PC-9 (cell line): ENCODE measurements at regions not wholly inside any gene's neighbourhood (a gene's known extent, or its start where the extent isn't known, plus 50 kb on each side); places are given as distances from the start of the nearest gene placed in this dataset.
A peak's percentile ranks its signal among the peaks of the same experiment; 100 is the strongest.
"Not testable (repeated sequence)": the region's sequence is repeated elsewhere in the genome, so short reads cannot be mapped to it uniquely, and the experiment has no call there.

ENCODE experiments used
- BruUV-seq: library from RNA; stranded (reverse); fragments of 400-500 nt; replicated peaks from 2 replicates; lab custom pipeline; 2021; lab: Mats Ljungman, UMichigan
- CTCF ChIA-PET: fragments of 300-600 bp; sonication (Branson Sonifier 250); formaldehyde crosslinking; loops from one replicate; lab custom pipeline; 2022; ENCODE audit warnings: antibody characterized with exemption; lab: Charles Lee
- POLR2A ChIA-PET: fragments of 300-600 bp; sonication (Branson Sonifier 250); formaldehyde crosslinking; loops from one replicate; lab custom pipeline; 2022; ENCODE audit warnings: antibody characterized with exemption; ENCODE audit not compliant: unreplicated experiment; lab: Charles Lee
- DNase-seq, 2 experiments: peaks; one replicate each; pipeline versions ENCODE4 v3.0.0 to v3.0.0-alpha.2; 2015 to 2022; ENCODE audit warnings: mixed read lengths in 1 of 2
- H2AFZ ChIP-seq: fragments of 200-600 bp; sonication (generic); 2 replicates; pipeline ENCODE4 v1.8.1; 2017; ENCODE audit warnings: antibody characterized with exemption
- H3F3A ChIP-seq: fragments of 200-600 bp; sonication (generic); 2 replicates; pipeline ENCODE4 v1.8.1; 2017; ENCODE audit warnings: antibody characterized with exemption, mild to moderate bottlenecking, low read depth; ENCODE audit not compliant: insufficient read depth
- H3K27ac ChIP-seq: fragments of 200-600 bp; sonication (generic); 2 replicates; pipeline ENCODE4 v1.6.1; 2016; ENCODE audit warnings: mixed run types
- H3K27me3 ChIP-seq: fragments of 200-600 bp; sonication (generic); 2 replicates; pipeline ENCODE4 v1.6.1; 2016; ENCODE audit warnings: low read depth, mixed run types; ENCODE audit not compliant: insufficient read depth
- H3K36me3 ChIP-seq: fragments of 200-600 bp; sonication (generic); 2 replicates; pipeline ENCODE4 v1.6.1; 2016; ENCODE audit warnings: low read depth, mixed run types
- H3K4me1 ChIP-seq: fragments of 200-600 bp; sonication (generic); replicated peaks from 2 replicates; pipeline ENCODE4 v1.6.1; 2016; ENCODE audit warnings: mixed run types; ENCODE audit not compliant: insufficient read depth
- H3K4me2 ChIP-seq: fragments of 200-600 bp; sonication (generic); 2 replicates; pipeline ENCODE4 v1.6.1; 2017; ENCODE audit warnings: mixed run types
- H3K4me3 ChIP-seq: fragments of 200-600 bp; sonication (generic); 2 replicates; pipeline ENCODE4 v1.6.1; 2016; ENCODE audit warnings: mixed run types
- H3K79me2 ChIP-seq: fragments of 200-600 bp; sonication (generic); 2 replicates; pipeline ENCODE4 v1.6.1; 2017; ENCODE audit warnings: low read depth, mixed run types
- H3K9me2 ChIP-seq: fragments of 200-600 bp; sonication (generic); 2 replicates; pipeline ENCODE4 v1.8.1; 2017; ENCODE audit warnings: mild to moderate bottlenecking; ENCODE audit not compliant: insufficient read depth
- H3K9me3 ChIP-seq: fragments of 200-600 bp; sonication (generic); 2 replicates; pipeline ENCODE4 v1.8.1; 2016; ENCODE audit warnings: low read depth; ENCODE audit not compliant: insufficient read depth
- H4K20me1 ChIP-seq: fragments of 200-600 bp; sonication (generic); 2 replicates; pipeline ENCODE4 v1.8.1; 2017; ENCODE audit not compliant: insufficient read depth
- EZH2 ChIP-seq: fragments of 200-600 bp; sonication (generic); IDR thresholded peaks from 2 replicates; pipeline ENCODE4 v1.8.0; 2017; ENCODE audit warnings: antibody characterized with exemption, low read depth
- intact Hi-C: fragments of 100-400 bp; cut with micrococcal nuclease; formaldehyde crosslinking; loops from one replicate; pipeline ENCODE4 v1.10.0; 2022; ENCODE audit not compliant: unreplicated experiment
- TF ChIP-seq, protein P1 (sequence below): fragments of 200-600 bp; sonication (generic); conservative IDR thresholded peaks from 2 replicates; pipeline ENCODE4 v1.6.1; 2017; ENCODE audit warnings: mixed run types, antibody characterized with exemption, mild to moderate bottlenecking, moderate library complexity

- no peak for DNase-seq
- CTCF ChIA-PET: no interaction called here
- intact Hi-C loops: no loop called here
Observed at GRCh38 chr2:142615876-142616275, 261.6 kb upstream of the KYNU start.

GRCh38 chr2:142613193-142613592 is 264.3 kb upstream of the KYNU start:
- H3K4me3 ChIP-seq, H3K4me1 ChIP-seq, BruUV-seq, POLR2A ChIA-PET, H3K9me3 ChIP-seq, H3K27ac ChIP-seq, DNase-seq, H3K36me3 ChIP-seq, CTCF ChIA-PET, H3K9me2 ChIP-seq, H3K4me2 ChIP-seq, H3K27me3 ChIP-seq, H2AFZ ChIP-seq, H4K20me1 ChIP-seq, H3F3A ChIP-seq, H3K79me2 ChIP-seq, intact Hi-C loops: not testable (repeated sequence)

More at GRCh38 chr2:142615876-142616275, 261.6 kb upstream of the KYNU start:
- no peak overlapping the region for H3K4me2 ChIP-seq
- no peak overlapping the region for H2AFZ ChIP-seq
- H3K4me1 ChIP-seq: no peaks in the 10 kb centered on the region
- H4K20me1 ChIP-seq: no peaks in the 10 kb centered on the region
- no peaks in the 10 kb centered on the region for H3K36me3 ChIP-seq
- TF ChIP-seq EZH2: no peak
- TF ChIP-seq, protein P1, sequence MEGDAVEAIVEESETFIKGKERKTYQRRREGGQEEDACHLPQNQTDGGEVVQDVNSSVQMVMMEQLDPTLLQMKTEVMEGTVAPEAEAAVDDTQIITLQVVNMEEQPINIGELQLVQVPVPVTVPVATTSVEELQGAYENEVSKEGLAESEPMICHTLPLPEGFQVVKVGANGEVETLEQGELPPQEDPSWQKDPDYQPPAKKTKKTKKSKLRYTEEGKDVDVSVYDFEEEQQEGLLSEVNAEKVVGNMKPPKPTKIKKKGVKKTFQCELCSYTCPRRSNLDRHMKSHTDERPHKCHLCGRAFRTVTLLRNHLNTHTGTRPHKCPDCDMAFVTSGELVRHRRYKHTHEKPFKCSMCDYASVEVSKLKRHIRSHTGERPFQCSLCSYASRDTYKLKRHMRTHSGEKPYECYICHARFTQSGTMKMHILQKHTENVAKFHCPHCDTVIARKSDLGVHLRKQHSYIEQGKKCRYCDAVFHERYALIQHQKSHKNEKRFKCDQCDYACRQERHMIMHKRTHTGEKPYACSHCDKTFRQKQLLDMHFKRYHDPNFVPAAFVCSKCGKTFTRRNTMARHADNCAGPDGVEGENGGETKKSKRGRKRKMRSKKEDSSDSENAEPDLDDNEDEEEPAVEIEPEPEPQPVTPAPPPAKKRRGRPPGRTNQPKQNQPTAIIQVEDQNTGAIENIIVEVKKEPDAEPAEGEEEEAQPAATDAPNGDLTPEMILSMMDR: no peak
- BruUV-seq: no TSS peak
- H3K79me2 ChIP-seq: no peaks in the 10 kb centered on the region
- no peaks in the 10 kb centered on the region; the same call in 1 of the 2 replicates for H3F3A ChIP-seq
- no peak overlapping the region for H3K4me3 ChIP-seq
- H3K9me2 ChIP-seq: no peaks in the 10 kb centered on the region
- no peaks in the 10 kb centered on the region for H3K9me3 ChIP-seq
- POLR2A ChIA-PET: no interaction called here
- no peak overlapping the region for H3K27ac ChIP-seq
- H3K27me3 ChIP-seq: no peaks in the 10 kb centered on the region

DNA sequence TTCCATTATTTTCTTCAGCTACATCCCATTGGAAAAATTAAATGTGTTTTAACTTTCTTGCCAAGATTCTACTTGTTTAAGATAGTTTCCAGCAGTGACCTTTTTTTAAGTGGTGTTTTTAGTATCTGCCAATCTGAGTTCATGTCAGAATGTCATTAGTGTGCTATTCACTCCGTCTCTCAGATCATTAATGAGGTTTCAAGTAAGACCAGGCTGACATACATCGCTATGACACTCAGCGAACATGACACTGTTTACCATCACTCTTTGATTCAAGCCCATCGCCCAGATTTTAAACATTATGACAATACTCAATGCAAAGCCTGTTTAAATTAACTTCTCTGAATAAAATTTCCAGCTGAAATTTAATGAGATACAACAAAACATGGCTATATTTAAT is 272.0 kb upstream of the KYNU start:
- H3K79me2 ChIP-seq: no peaks in the 10 kb centered on the region
- CTCF ChIA-PET: no interaction called here
- no peak for DNase-seq
- no peaks in the 10 kb centered on the region; the same call in 1 of the 2 replicates for H3K4me1 ChIP-seq
- POLR2A ChIA-PET: interaction anchor here (0.7 kb wide), 1 partner anchor 678 kb away, joined by 3 read pairs; no protein-coding TSS in a partner anchor
- no peaks in the 10 kb centered on the region for H3K9me2 ChIP-seq
- no peaks in the 10 kb centered on the region for H3K9me3 ChIP-seq
- no peak overlapping the region for H3K27ac ChIP-seq
- no peak overlapping the region for H3K4me3 ChIP-seq
- no peaks in the 10 kb centered on the region for H3K27me3 ChIP-seq
- no peak overlapping the region for H3K4me2 ChIP-seq
- H2AFZ ChIP-seq: no peak overlapping the region
- no peaks in the 10 kb centered on the region for H3F3A ChIP-seq
- TF ChIP-seq, protein P1: no peak
- no peak for TF ChIP-seq EZH2
- H4K20me1 ChIP-seq: no peaks in the 10 kb centered on the region
- H3K36me3 ChIP-seq: no peaks in the 10 kb centered on the region
- BruUV-seq: no TSS peak
- intact Hi-C loops: no loop called here

GRCh38 chr2:142603759-142604158 is 273.7 kb upstream of the KYNU start:
- Histone ChIP-seq H3K4me2 (no peak overlapping the region), H2AFZ (0 out of 2 replicates have a peak overlapping the region, but pooled peaks have one; percentile 1), H3K27ac (no peak overlapping the region), H3K4me3 (no peak overlapping the region), H3K4me1 (peaks cover 10% of the 10 kb centered on the region), H3K79me2 (no peaks in the 10 kb centered on the region), H3K27me3 (no peaks in the 10 kb centered on the region), H4K20me1 (no peaks in the 10 kb centered on the region), H3K9me2 (no peaks in the 10 kb centered on the region), H3K9me3 (peaks cover 4% of the 10 kb centered on the region; the same call in 1 of the 2 replicates), H3K36me3 (no peaks in the 10 kb centered on the region), H3F3A (no peaks in the 10 kb centered on the region)
- POLR2A ChIA-PET: no interaction called here
- intact Hi-C loops: loop anchor here (5.0 kb wide), 2 partner anchors 379 to 436 kb away; no protein-coding TSS in a partner anchor
- CTCF ChIA-PET: interaction anchor here (0.6 to 0.7 kb wide), 2 partner anchors 464 to 474 kb away, joined by 3 read pairs; no protein-coding TSS in a partner anchor
- no TSS peak for BruUV-seq
- DNase-seq: no peak
- TF ChIP-seq EZH2: no peak
- TF ChIP-seq, protein P1: peak; percentile 65
